HG02852 (cell line): ENCODE measurements at regions not wholly inside any gene's neighbourhood (a gene's known extent, or its start where the extent isn't known, plus 50 kb on each side); places are given as distances from the start of the nearest gene placed in this dataset.

ENCODE experiments used
- ATAC-seq: cut with Tn5 transposase; IDR thresholded peaks from one replicate; pipeline ENCODE4 v1.9.1; 2021; ENCODE audit warnings: mild to moderate bottlenecking, moderate library complexity; ENCODE audit not compliant: unreplicated experiment

DNA sequence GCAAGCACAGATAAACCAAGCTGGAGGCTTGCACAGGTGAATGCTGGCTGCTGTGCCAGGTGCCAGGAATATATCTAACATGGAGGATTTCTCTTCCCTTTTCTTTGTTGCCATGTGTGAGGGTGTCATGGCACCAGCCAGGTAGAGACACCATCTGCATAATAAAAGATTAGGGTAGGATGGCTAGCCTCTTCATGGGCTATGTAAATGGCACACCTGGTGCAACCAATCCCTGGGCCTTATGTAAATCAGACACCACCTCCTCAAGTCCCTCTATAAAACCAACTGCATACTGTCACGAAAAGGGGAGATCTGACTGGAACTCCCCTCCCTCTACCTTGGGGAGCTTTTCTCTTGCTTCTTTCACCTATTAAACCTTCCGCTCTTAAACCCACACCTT is 322.5 kb upstream of the POM121L12 start:
- no peak for ATAC-seq

DNA sequence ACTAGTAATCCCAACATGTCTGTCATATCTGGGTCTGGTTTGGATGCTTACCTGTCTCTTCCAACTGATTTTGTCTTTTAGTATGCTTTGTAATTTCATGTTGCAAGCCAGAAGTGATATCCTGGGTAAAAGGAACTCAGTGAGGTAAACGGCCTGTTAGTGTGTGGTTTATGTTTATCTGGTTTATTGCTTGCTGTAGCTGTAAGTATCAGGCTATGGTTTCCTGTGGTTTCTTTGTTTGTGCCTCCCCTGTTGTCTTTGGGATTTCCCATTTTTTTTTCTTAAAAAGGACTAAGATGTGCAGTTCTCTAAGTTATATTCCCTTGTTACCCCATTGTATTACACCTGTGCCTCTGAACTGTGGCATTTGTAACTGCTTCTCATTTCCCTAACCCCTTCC is 323.5 kb upstream of the POM121L12 start:
- no peak for ATAC-seq

DNA sequence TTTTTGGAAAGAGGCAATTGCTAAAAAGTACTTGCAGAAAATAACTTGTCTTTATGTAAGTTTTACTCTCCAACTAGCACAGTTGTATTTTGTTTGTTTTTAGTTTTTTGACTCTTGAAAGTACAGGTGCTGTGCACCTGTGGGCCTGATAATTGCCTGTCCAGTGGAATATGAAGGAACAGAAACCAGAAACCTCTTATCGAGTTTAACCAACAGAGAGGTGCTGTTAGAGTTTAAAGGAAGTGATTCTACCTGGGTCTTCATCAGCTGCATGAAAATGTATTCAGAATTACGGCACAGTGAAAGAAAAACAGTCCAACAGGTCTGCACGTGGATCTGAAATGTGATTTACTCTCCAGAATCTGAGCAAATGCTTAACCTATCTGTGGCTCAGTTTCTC is 326.6 kb upstream of the POM121L12 start:
- ATAC-seq, result no peak

DNA sequence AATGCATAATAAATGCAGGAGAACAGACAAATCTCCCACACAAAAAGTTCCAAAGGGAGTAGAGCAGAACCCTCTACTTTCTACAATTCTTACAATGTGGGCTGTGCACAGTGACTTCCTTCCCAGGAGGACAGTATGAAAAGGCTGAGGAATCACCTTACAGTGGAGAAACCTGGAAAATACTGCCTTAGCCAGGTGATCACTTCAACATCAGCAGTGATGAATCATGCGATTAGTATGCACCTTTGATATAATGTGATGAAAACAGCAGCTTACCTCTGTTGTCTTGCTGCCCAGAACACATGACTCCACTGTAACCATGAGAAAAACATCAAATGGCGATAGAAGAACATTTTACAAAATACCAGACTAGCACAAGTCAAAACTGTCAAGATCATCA is 329.7 kb upstream of the POM121L12 start:
- no peak for ATAC-seq

DNA sequence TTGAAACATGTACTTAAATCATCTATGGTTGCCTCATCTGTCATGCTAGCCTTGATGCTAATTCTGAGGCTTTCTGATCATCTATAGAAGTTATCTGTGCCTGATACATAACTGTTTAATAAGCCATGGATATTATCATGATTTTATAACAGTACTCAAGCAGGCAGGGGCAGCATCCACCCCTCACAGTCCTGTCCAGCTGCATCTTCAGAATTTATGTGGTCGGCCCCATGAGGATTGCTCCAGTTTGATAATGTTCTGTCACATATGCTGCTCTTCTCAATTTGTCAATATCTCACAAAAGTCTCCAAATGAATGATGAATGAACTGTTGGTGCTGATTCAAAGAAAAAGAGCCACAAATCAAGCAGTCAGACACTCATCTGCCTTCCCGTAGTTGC is 335.1 kb upstream of the POM121L12 start:
- ATAC-seq, result no peak

DNA sequence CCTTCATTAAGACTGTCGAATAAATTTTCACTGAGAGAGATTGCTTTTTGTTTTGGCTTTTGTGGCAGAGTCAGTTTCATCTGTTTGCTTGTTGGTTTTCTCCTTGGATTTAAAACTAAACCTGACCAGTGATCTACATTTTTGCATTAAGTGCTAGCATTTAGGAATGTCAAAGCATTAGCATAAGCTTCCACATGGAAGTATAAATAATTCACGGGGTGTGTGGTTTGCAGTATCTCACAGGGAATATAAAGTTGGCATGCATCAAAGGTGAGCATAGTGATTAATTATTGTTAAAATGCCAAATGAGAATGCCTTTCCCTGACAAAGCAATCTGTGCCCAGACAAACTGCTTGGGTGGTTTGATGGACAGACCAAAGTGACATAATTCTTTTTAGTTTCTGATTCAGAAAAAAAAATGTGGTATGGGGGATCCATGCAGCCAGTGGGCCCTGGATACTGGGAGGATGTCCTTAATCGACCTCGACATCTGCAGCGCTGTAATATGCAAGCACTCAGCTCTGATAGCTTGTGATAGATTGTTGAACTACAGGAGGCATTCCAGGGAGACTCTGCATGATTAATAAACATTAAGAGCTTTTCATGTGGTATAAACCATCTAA is 339.3 kb upstream of the POM121L12 start:
- no peak for ATAC-seq

DNA sequence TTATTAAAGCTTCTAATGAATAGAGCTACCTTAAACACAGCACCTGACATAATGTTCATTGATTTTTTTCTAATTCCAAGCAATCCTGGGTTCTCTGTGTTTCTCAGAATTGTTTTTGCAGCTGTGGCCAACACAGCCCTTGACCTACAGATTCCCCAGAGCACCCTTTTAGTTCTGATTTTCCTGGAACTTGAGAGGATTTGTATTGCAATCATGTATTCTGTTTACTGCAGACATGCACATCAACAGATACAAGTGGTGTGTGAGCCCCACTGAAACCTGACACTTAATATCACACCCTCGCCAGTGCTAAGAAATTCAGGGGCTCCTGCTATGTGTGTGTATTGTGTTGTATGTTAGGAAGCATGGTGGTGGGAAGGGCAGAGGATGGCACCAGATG is 344.2 kb upstream of the POM121L12 start:
- ATAC-seq, result no peak

DNA sequence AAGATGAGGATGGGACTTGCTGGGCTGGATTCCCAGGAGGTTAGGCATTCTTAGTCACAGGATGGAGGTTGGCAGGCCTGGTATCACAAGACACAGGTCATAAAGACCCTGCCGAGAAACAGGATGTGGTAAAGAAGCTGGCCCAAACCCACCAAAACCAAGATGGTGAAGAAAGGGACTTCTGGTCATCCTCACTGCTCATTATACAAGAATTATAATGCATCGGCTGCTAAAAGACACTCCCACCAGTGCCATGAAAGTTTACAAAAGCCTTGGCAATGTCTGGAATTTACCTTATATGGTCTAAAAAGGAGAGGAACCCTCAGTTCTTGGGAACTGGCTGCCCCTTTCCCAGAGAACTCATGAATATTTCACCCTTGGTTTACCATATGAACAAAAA is 345.5 kb upstream of the POM121L12 start:
- ATAC-seq, result no peak

DNA sequence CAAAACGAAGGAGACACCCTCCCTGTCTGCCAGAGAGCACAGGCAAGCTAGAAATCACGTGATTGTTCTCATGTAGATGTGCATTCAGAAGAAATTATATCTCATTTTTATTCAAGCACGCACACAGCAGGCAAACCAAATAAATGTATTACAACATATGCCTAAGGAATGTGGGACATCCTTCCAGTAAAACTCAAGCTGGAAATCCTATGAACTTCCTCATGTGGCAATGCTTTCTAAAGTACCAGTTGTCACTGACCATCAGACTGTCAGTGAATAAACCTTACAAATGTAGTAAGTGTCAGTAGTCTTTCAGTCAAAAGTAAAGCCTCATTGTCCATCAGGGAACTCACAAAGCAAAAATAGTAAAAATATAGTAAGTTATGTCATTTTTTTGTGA is 350.1 kb upstream of the POM121L12 start:
- ATAC-seq, result no peak

DNA sequence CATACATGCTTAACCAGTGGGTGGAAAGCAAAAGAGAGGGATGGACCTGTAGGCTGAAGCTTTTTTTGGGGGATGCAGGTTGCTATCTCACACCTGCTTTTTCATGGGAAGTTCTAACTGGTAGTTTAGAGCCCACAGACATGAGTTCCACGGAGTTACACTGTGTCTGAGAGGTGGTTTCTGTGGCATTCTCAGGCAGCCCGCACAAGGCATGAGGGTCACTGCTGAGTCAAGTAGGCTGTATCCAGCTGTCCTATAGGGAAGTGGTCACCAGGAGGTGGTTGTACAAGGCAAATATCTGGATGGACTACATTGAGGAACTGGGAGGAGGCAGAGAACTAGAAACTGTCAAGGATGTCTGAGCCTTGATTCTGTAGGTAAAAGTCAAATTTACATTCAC is 351.0 kb upstream of the POM121L12 start:
- ATAC-seq, result no peak

DNA sequence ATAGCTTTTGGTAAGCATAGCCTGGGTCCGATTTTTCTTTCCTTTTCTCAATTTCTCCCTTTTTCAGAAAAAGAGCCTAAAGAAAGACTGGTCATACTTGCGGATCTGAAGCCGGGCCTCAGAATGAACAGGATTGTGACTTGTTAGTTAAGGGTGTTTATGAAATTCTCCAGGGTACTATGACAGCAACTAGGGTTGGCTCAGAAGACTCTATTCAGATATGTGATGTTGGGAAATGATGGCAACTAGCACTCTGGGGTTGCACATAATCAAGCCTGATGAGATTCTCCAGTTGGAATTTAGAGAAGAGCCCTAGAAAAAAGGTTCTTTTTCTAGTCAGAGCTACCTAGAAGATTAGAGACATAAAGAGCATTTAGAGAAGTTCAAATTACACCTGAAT is 352.4 kb upstream of the POM121L12 start:
- no peak for ATAC-seq

DNA sequence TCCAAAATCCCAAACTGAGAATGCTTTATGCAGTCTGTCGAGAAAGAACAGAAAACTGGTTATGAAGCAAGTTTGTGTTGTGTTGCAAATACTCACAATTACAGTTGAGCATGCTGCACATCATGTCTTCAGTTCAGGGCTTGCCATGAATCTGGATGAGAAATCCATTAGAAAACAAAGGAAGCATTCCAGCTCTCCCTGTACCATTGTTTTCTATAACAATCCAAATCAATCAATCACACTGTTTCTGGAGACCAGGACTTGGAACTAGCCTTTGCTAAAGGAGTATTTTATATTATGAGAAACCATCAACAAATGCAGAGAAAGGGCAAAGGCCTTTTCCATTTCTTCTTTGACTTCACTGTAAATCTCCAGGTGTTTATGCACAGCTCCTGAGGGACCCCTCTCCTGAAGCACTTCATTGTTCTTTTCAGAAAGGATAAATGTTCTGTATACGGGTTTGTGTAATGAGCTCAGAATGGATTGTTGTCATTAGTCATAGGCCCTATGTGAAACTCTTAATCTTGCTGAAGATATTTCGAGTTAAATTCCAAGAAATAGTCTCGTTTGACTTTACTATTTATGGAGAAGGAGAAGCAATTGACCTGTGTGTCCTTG is 364.7 kb upstream of the POM121L12 start:
- no peak for ATAC-seq

DNA sequence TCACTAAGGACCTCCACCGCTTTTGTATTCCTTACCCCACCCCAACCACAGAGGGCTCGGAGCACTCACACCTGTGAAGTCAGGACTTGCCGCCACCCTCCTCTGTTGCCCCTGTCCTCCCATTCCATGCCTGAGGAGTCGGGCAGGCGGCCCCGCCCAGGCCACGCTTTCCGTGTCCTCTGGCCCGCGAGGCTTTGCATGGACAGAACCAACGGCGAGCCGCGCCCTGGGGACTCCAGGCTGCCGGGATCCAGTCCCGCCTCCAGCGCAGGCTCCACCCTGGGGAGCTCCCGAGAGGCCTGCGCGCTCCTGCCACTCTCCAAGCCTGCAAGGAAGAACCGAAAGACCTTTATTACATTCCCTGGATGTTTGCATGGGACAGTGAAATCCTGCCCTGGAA is 366.4 kb upstream of the POM121L12 start:
- no peak for ATAC-seq

DNA sequence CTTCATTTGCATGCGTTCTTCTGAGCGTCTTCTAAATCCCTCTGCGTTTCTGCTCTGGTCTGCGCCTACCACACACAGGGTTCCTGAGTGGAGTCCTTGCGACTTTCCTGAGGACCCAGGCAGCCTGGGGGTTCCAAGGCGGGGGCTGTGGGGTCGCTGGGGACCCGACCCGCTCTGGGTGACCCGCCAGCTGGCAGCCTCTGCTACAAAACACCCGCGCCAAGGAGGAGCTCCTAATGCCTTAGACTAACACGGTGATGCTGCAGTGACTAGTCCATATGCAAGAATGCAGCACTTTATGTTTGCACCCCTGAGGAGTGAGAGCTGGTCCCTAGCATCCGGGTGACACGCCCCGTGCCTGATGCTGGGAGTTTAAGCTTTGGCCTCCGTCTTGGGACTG is 367.0 kb upstream of the POM121L12 start:
- no peak for ATAC-seq

DNA sequence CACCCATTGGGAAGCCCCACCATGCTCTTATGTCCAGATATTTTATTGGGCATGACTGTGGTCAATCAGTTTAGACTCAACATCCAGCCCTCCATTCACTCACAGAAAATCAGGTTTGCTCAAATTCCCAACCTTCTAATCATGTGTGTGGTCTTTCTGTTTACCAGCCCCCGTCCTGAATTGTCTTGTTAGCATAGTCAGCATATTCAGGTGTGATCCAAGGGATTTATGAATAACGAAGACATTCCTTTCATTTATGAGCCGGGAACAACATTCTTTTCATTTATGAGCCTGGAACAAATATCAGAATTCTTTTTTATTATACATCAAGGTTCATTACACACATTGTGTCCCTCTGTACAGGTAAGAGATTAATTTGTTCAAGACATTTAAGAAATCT is 376.3 kb upstream of the POM121L12 start:
- ATAC-seq, result no peak

DNA sequence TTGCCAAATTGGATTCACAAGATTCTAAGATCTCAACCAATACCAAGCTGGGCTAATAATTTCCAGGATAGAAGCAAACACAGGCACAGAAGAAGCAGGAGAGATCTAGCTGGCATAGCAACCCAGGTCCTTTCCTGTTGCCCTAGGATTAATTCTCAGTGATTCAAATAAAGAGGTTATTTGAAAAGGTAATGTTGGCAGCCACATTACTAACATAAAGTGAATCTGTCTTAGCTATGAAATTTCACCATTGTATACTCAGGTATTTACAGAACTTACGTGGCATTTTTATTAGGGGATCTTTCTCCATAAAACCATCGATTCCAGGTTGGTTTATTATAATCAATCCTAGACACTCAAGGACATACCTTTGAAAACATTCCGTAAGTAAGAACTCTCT is 379.3 kb upstream of the POM121L12 start:
- no peak for ATAC-seq

DNA sequence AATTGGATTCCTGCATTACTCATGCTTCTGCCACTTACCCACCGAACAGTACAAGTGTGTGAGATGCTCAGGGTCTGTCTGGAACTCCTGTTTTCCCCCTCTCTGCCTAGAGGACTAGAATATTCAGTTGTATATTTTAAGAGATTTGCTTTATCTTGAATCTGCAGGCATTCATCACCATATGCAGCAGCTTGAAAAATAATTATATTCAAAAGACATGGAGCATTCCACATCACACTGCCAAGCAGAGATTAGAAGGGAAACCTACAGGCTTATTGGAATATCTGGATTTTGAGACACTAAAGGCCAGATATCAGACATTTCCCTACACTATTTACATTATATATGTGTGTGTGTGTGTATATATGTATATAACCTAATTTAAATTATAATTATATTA is 382.8 kb upstream of the POM121L12 start:
- ATAC-seq, result no peak

DNA sequence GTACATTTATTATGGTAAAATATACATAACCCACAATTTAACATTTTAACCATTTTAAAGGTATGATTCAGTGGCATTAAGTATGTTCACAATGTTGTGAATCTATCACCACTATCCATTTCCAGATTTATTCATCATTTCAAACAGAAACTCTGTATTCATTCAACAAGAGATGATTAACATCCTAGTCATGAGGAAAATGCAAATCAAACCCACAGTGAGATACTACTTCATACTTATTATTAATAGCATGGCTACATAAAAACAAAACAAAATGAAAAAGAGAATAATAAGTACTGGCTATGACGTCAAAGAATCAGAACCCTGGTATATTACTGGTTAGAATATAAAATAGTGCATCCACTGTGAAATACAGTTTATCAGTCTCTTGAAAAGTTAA is 386.6 kb upstream of the POM121L12 start:
- ATAC-seq, result no peak

DNA sequence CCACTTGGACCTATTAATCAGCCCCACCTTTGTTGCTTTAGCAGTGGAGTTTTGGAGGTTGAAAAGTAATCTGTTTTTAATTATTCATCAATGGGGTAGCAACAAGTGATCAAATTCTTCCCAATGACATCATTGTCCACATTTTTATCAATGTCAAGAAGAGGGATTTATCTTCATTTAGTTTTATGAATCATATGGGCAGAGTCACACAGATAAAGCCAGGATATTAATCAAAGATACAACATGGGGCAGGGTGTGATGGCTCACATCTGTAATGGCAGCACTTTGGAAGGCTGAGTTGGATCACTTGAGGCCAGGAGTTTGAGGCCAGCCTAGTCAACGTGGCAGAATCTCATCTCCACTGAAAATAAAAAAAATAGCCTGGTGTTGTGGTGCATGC is 388.4 kb upstream of the POM121L12 start:
- no peak for ATAC-seq

DNA sequence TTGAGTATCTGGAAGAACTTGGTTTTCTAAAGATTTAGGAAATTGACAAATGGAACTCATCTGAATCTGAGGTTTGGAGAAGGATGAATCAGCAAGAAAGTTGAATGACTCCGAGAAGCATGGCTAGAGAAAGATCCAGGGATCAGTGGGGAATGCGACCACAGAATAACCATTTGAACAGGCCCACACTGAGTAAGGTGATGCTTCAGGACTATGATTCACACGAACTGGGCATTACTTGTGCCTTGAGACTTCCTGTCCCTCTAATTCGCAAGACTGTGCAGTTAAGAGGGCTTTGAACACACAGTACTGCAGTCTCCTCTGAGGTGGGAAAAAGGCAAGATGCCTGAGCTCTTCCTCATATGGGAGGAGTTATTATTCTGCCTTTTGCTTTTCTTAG is 395.5 kb upstream of the POM121L12 start:
- ATAC-seq, result no peak

DNA sequence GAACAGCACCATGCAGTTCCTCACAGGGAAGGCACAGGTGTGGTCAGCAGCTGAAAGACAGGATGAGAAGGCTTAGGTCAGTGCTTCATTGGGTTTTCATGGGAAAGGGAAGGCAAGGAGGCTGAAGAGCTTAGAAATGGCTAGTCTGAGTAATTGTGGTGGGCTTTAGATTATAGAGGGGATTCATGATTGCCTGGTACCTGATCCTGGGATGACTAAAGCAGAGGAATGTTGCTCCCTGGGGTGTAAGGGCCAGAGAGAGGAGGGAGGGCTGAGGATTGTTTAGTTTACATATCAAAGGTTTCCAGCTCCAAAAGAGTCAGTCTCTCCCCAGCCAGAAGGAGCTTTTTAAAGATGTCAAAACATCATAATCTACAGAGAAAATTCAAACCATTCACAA is 396.3 kb upstream of the POM121L12 start:
- no peak for ATAC-seq

DNA sequence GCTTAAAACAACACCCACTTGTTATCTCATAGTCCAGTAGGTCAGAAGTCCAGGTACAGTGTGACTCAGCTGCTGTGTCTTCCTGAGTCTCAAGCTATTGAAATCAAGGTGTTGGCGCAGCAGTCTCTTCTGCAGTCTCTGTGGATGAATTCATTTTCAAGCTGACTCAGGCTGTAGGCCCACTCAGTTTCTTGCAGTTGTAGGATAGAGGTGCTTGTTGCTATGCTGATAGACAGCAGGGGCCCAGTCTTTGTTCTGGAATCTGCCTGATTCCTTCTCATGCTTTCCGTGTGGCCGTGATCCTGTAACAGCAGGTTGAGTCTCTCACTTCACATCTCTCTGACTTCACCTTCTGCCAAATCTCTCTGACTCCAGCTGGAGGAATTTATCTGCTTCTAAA is 400.4 kb upstream of the POM121L12 start:
- no peak for ATAC-seq

DNA sequence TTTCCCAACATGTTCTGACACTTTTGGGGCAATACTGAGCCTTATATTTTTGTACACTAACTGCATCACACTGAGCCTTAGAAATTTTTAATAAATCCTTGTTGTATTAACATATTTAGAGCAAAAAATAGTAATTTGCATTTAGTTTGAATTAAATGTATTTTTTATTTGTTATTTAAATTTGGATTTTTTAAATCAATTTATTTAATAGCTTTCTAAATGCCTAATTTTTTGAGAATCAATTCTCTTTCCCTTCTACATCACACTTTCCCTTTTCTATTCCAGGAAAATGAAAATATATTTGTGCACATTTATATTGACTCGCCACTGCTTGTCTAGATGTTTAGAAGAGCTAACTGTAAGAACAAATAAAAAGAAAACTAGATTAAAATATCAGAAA is 414.6 kb upstream of the POM121L12 start:
- no peak for ATAC-seq
